Fibroblast of lung (primary cell): ENCODE measurements at regions not wholly inside any gene's neighbourhood (a gene's known extent, or its start where the extent isn't known, plus 50 kb on each side); places are given as distances from the start of the nearest gene placed in this dataset.

Source experiments
- DNase-seq, 2 donors: peaks; one replicate each; pipeline versions ENCODE4 v3.0.0 to v3.0.0-alpha.2; 2010; ENCODE audit warnings: low read depth in 2 of 2
- H2AFZ ChIP-seq: 2 replicates; pipeline ENCODE4 v1.5.1; 2012; ENCODE audit warnings: low read length, control low read depth, inconsistent platforms
- H3K27ac ChIP-seq: 2 replicates; pipeline ENCODE4 v1.5.1; 2011; ENCODE audit warnings: low read length, control low read depth; ENCODE audit not compliant: insufficient read depth
- H3K27me3 ChIP-seq: 2 replicates; pipeline ENCODE4 v1.5.1; 2011; ENCODE audit warnings: mild to moderate bottlenecking, low read length; ENCODE audit not compliant: control insufficient read depth, insufficient read depth
- H3K36me3 ChIP-seq: 2 replicates; pipeline ENCODE4 v1.5.1; 2011; ENCODE audit warnings: low read length; ENCODE audit not compliant: control insufficient read depth, insufficient read depth
- H3K4me1 ChIP-seq: 2 replicates; pipeline ENCODE4 v1.5.1; 2011; ENCODE audit warnings: low read length; ENCODE audit not compliant: control insufficient read depth, insufficient read depth; ENCODE audit errors: extremely low read depth
- H3K4me2 ChIP-seq: 2 replicates; pipeline ENCODE4 v1.5.1; 2011; ENCODE audit warnings: low read length, control low read depth; ENCODE audit not compliant: insufficient read depth; ENCODE audit errors: extremely low read depth
- H3K4me3 ChIP-seq, 4 experiments: fragments of 200-600 bp in 1 of 4; sonication (generic) in 1 of 4; replicated peaks in 1 of 4; 2 replicates each; pipeline ENCODE4 v1.5.1; 2011 to 2016; ENCODE audit warnings: low read length in 4 of 4, low read depth in 3 of 4, mild to moderate bottlenecking in 3 of 4, control low read depth in 2 of 4, inconsistent platforms in 1 of 4, mixed read lengths in 1 of 4; ENCODE audit not compliant: insufficient read depth in 1 of 4; ENCODE audit errors: control extremely low read depth in 1 of 4
- H3K79me2 ChIP-seq: 2 replicates; pipeline ENCODE4 v1.5.1; 2012; ENCODE audit warnings: mild to moderate bottlenecking, low read length, inconsistent platforms; ENCODE audit not compliant: control insufficient read depth, insufficient read depth
- H3K9ac ChIP-seq: 2 replicates; pipeline ENCODE4 v1.5.1; 2011; ENCODE audit warnings: mild to moderate bottlenecking, low read length, control low read depth; ENCODE audit not compliant: insufficient read depth
- H3K9me3 ChIP-seq: 2 replicates; pipeline ENCODE4 v1.5.1; 2012; ENCODE audit warnings: low read depth, low read length; ENCODE audit not compliant: control insufficient read depth, insufficient read depth
- H4K20me1 ChIP-seq: 2 replicates; pipeline ENCODE4 v1.5.1; 2011; ENCODE audit warnings: low read length; ENCODE audit not compliant: control insufficient read depth, insufficient read depth; ENCODE audit errors: extremely low read depth
- CTCF ChIP-seq, 2 donors: IDR thresholded peaks in 1 of 2; conservative IDR thresholded peaks in 1 of 2; 1 replicate in 1 of 2; 2 replicates in 1 of 2; pipeline ENCODE4 v1.5.1; 2011 to 2012; ENCODE audit warnings: low read length in 2 of 2, control low read depth in 1 of 2, inconsistent platforms in 1 of 2, low read depth in 1 of 2, mild to moderate bottlenecking in 1 of 2
- EZH2 ChIP-seq: IDR thresholded peaks from 2 replicates; pipeline ENCODE4 v1.5.1; 2012; ENCODE audit warnings: low read length, control low read depth, mild to moderate bottlenecking; ENCODE audit errors: missing control alignments

- Histone ChIP-seq H3K9me3 (no peaks in the 10 kb centered on the region), H3K9ac (no peak overlapping the region), H3K79me2 (no peaks in the 10 kb centered on the region), H3K4me3 (no peak overlapping the region), H3K27me3 (no peaks in the 10 kb centered on the region), H3K27ac (no peak overlapping the region), H2AFZ (no peak overlapping the region), H3K4me2 (no peak overlapping the region), H3K4me1 (no peaks in the 10 kb centered on the region), H4K20me1 (no peaks in the 10 kb centered on the region), H3K36me3 (no peaks in the 10 kb centered on the region)
- TF ChIP-seq CTCF (conservative IDR thresholded peaks at IDR 0.05 in 1 of 2, IDR thresholded peaks at IDR 0.05 in 1 of 2; ENCODE audit: low read depth in 1 of 2, low read length in 2 of 2): no peak
- TF ChIP-seq EZH2: no peak
- peak in 1 of 2 donors; percentile 40 for DNase-seq
These were observed 274.9 kb upstream of the MGAT4C start for GRCh38 chr12:86530996-86531655.

- no peaks in the 10 kb centered on the region for H3K9me3 ChIP-seq
- no peaks in the 10 kb centered on the region for H3K4me1 ChIP-seq
- no peak overlapping the region for H2AFZ ChIP-seq
- no peaks in the 10 kb centered on the region for H3K27me3 ChIP-seq
- H3K27ac ChIP-seq: no peak overlapping the region
- H3K4me3 ChIP-seq: no peak overlapping the region
- DNase-seq: no peak
- H3K79me2 ChIP-seq: no peaks in the 10 kb centered on the region
- H3K36me3 ChIP-seq: no peaks in the 10 kb centered on the region
- TF ChIP-seq CTCF (conservative IDR thresholded peaks at IDR 0.05 in 1 of 2, IDR thresholded peaks at IDR 0.05 in 1 of 2; ENCODE audit: low read depth in 1 of 2, low read length in 2 of 2) (no peak), EZH2 (no peak)
- H3K4me2 ChIP-seq: no peak overlapping the region
- no peaks in the 10 kb centered on the region for H4K20me1 ChIP-seq
- no peak overlapping the region for H3K9ac ChIP-seq
These were observed 269.9 kb upstream of the MGAT4C start for GRCh38 chr12:86526060-86526595.

- H3K9me3 ChIP-seq: no peaks in the 10 kb centered on the region
- H3K4me2 ChIP-seq: no peak overlapping the region
- no peak overlapping the region for H3K4me3 ChIP-seq
- H3K9ac ChIP-seq: no peak overlapping the region
- no peaks in the 10 kb centered on the region for H3K27me3 ChIP-seq
- H3K79me2 ChIP-seq: no peaks in the 10 kb centered on the region
- H2AFZ ChIP-seq: no peak overlapping the region
- H3K4me1 ChIP-seq: no peaks in the 10 kb centered on the region
- no peaks in the 10 kb centered on the region for H4K20me1 ChIP-seq
- no peak for DNase-seq
- no peaks in the 10 kb centered on the region for H3K36me3 ChIP-seq
- no peak for TF ChIP-seq CTCF (conservative IDR thresholded peaks at IDR 0.05 in 1 of 2, IDR thresholded peaks at IDR 0.05 in 1 of 2; ENCODE audit: low read depth in 1 of 2, low read length in 2 of 2)
- no peak for TF ChIP-seq EZH2
- no peak overlapping the region for H3K27ac ChIP-seq
These were observed 267.7 kb upstream of the MGAT4C start for GRCh38 chr12:86523844-86524243.
